HEK293T (cell line): ENCODE measurements at regions not wholly inside any gene's neighbourhood (a gene's known extent, or its start where the extent isn't known, plus 50 kb on each side); places are given as distances from the start of the nearest gene placed in this dataset.
"Not testable (repeated sequence)": the region's sequence is repeated elsewhere in the genome, so short reads cannot be mapped to it uniquely, and the experiment has no call there.

Experiments
- CTCF ChIA-PET: fragments of 350-600 bp; formaldehyde crosslinking; extraction: SDS; loops from one replicate; lab custom pipeline; 2021; ENCODE audit warnings: antibody characterized with exemption, inconsistent platforms; lab: Yijun Ruan, JAX
- POLR2A ChIA-PET: fragments of 350-600 bp; formaldehyde crosslinking; extraction: SDS; loops from one replicate; lab custom pipeline; 2020; ENCODE audit warnings: antibody characterized with exemption, inconsistent platforms; lab: Yijun Ruan, JAX
- DNase-seq: peaks from one replicate; pipeline ENCODE4 v3.0.0; 2012; ENCODE audit warnings: mixed read lengths; ENCODE audit errors: extremely low spot score
- ARNT ChIP-seq: fragments of 450-650 bp; IDR thresholded peaks from 2 replicates; pipeline ENCODE4 v1.6.1; 2017; ENCODE audit warnings: mild to moderate bottlenecking
- BHLHE40 ChIP-seq: fragments of 450-650 bp; IDR thresholded peaks from 2 replicates; pipeline ENCODE4 v1.6.1; 2016; ENCODE audit warnings: mild to moderate bottlenecking, moderate library complexity, borderline replicate concordance
- CTBP1 ChIP-seq: fragments of 450-650 bp; IDR thresholded peaks from 2 replicates; pipeline ENCODE4 v1.6.1; 2016; ENCODE audit warnings: borderline replicate concordance
- ELF4 ChIP-seq: fragments of 450-650 bp; IDR thresholded peaks from 2 replicates; pipeline ENCODE4 v1.6.1; 2017; ENCODE audit warnings: antibody characterized with exemption
- FOXA1 ChIP-seq: fragments of 450-650 bp; IDR thresholded peaks from 2 replicates; pipeline ENCODE4 v1.6.1; 2016; ENCODE audit warnings: mild to moderate bottlenecking
- FOXK2 ChIP-seq: fragments of 450-650 bp; IDR thresholded peaks from 2 replicates; pipeline ENCODE4 v1.6.1; 2016; ENCODE audit warnings: mild to moderate bottlenecking
- FOXM1 ChIP-seq: fragments of 450-650 bp; IDR thresholded peaks from 2 replicates; pipeline ENCODE4 v1.6.1; 2017; ENCODE audit warnings: mild to moderate bottlenecking, borderline replicate concordance
- HDGF ChIP-seq: fragments of 450-650 bp; IDR thresholded peaks from 2 replicates; pipeline ENCODE4 v1.6.1; 2017; ENCODE audit warnings: antibody characterized with exemption, borderline replicate concordance
- L3MBTL2 ChIP-seq: fragments of 450-650 bp; conservative IDR thresholded peaks from 2 replicates; pipeline ENCODE4 v1.6.1; 2016; ENCODE audit warnings: mild to moderate bottlenecking
- LEF1 ChIP-seq: fragments of 450-650 bp; IDR thresholded peaks from 2 replicates; pipeline ENCODE4 v1.6.1; 2017; ENCODE audit warnings: mild to moderate bottlenecking, borderline replicate concordance
- NFRKB ChIP-seq: fragments of 450-650 bp; IDR thresholded peaks from 2 replicates; pipeline ENCODE4 v1.6.1; 2016; ENCODE audit warnings: mild to moderate bottlenecking, moderate library complexity
- PKNOX1 ChIP-seq: fragments of 450-650 bp; IDR thresholded peaks from 2 replicates; pipeline ENCODE4 v1.6.1; 2016
- SP1 ChIP-seq: fragments of 450-650 bp; IDR thresholded peaks from 2 replicates; pipeline ENCODE4 v1.6.1; 2017
- SUZ12 ChIP-seq: fragments of 450-650 bp; IDR thresholded peaks from 2 replicates; pipeline ENCODE4 v1.6.1; 2016; ENCODE audit warnings: mild to moderate bottlenecking
- TARDBP ChIP-seq: fragments of 450-650 bp; IDR thresholded peaks from 2 replicates; pipeline ENCODE4 v1.6.1; 2016
- ZNF384 ChIP-seq: fragments of 450-650 bp; IDR thresholded peaks from 2 replicates; pipeline ENCODE4 v1.6.1; 2016

- ChIA-PET POLR2A (no interaction called here), CTCF (interaction anchor here (1.7 kb wide), 1 partner anchor 44 kb away, joined by 6 read pairs; no protein-coding TSS in a partner anchor)
- DNase-seq: no peak
- no peak for TF ChIP-seq ZNF384
- TF ChIP-seq FOXA1: no peak
These were observed 208.1 kb downstream of the MINAR1 start for GRCh38 chr15:79640206-79640605.

GRCh38 chr15:79641841-79642240 lies 209.7 kb downstream of the MINAR1 start:
- DNase-seq: no peak
- ChIA-PET POLR2A (no interaction called here), CTCF (interaction anchor here (0.6 kb wide), 1 partner anchor 13 kb away, joined by 5 read pairs; no protein-coding TSS in a partner anchor)
- TF ChIP-seq PKNOX1: no peak
- no peak for TF ChIP-seq HDGF
- no peak for TF ChIP-seq CTBP1
- no peak for TF ChIP-seq BHLHE40
- TF ChIP-seq ZNF384: no peak
- TF ChIP-seq L3MBTL2: no peak
- no peak for TF ChIP-seq TARDBP
- TF ChIP-seq NFRKB: no peak
- no peak for TF ChIP-seq ELF4
- TF ChIP-seq FOXA1: no peak
- no peak for TF ChIP-seq ARNT
- TF ChIP-seq FOXM1: no peak
- TF ChIP-seq FOXK2: no peak
- TF ChIP-seq SP1: no peak
- TF ChIP-seq SUZ12: no peak
- no peak for TF ChIP-seq LEF1

- CTCF ChIA-PET: no interaction called here
- POLR2A ChIA-PET: no interaction called here
- TF ChIP-seq LEF1 (no peak), PKNOX1 (no peak), TARDBP (no peak), BHLHE40 (no peak), SUZ12 (no peak), ARNT (no peak), SP1 (no peak), FOXM1 (no peak)
- no peak for DNase-seq
These were observed 211.3 kb downstream of the MINAR1 start for GRCh38 chr15:79643393-79643792.

GRCh38 chr15:79644091-79644490 lies 212.0 kb downstream of the MINAR1 start:
- TF ChIP-seq L3MBTL2: no peak
- TF ChIP-seq HDGF: no peak
- DNase-seq: no peak
- ChIA-PET POLR2A (no interaction called here), CTCF (no interaction called here)

- POLR2A ChIA-PET: not testable (repeated sequence)
These were observed 220.8 kb downstream of the MINAR1 start for GRCh38 chr15:79652972-79653371.

GRCh38 chr15:79653533-79653932 lies 221.4 kb downstream of the MINAR1 start:
- TF ChIP-seq HDGF (no peak), SUZ12 (no peak), BHLHE40 (no peak), CTBP1 (no peak), LEF1 (no peak), SP1 (no peak), FOXA1 (no peak), TARDBP (no peak), FOXK2 (no peak), L3MBTL2 (no peak), PKNOX1 (no peak), ARNT (no peak), FOXM1 (no peak), NFRKB (no peak), ELF4 (no peak), ZNF384 (no peak)
- ChIA-PET CTCF (no interaction called here), POLR2A (no interaction called here)
- no peak for DNase-seq

More at GRCh38 chr15:79652972-79653371, 220.8 kb downstream of the MINAR1 start:
- DNase-seq, CTCF ChIA-PET: not testable (repeated sequence)

- ChIA-PET POLR2A (no interaction called here), CTCF (no interaction called here)
- no peak for DNase-seq
- TF ChIP-seq L3MBTL2: no peak
- no peak for TF ChIP-seq ZNF384
- TF ChIP-seq FOXM1: no peak
- TF ChIP-seq CTBP1: no peak
These were observed 224.2 kb downstream of the MINAR1 start for GRCh38 chr15:79656151-79657000.
